ENCODE measurements at regions not wholly inside any gene's neighbourhood (a gene's known extent, or its start where the extent isn't known, plus 50 kb on each side); places are given as distances from the start of the nearest gene placed in this dataset.
A peak's percentile ranks its signal among the peaks of the same experiment; 100 is the strongest.

DNA sequence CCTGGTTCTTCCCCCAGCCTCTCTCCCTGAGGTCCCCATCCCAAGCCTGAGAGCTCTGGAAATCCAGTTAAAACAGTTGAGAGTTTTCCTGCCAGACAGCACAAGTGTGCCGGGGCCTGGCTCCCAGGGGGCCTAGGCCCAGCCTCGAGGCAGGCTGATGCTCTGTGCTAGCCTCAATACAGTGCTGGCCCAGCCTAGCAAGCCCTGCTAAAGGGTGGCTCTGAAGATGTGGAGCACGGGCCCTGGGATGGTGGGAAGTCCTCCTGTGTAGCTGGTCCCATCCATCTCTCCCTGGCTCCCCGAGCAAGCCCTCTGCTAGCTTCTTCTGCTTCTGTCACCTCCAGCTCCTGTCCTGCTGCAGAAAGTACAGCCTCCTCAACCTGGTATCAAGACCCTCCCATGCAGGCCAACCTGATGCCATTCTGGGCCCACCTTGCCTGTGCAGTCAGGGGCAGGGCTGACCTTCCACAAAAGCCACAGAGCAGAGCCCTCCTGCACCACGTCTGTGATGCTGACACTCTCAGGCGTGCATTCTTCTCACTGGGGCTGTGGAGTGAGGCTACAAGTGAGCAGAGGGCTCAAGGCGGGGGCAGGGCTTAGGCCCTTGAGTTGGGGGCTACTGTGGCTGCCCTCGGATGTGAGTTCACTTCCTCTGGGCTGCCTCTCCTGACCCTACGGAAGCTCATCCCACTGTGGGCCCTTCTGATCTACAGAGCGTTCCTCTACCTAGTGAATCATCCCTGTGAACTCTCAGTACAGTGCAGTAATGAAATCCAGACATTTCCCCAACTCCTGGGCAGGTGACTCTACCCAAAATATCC, 60.1 kb upstream of the LAPTM4A start:
- DNase-seq (ENCODE audit: low read depth in 2 of 2): no peak

DNA sequence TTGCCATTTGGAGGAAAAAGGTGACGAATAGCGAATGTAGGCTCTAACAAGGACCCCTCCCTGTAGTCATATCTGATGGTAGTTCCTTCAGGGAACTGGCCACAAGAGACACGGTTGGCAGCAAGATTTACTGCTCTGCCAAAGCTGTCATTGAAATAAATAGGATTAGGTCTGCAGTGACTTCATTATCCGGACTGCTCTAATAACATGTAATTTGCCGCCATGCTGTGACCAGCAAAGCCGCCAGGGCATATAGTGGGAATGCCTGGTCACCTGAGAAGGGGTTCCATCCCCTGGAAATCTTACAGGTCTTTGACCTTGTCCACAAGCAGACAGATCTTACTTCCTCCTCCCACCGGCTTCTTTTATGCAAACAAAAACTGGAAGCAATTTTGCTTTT, 59.4 kb upstream of the LAPTM4A start:
- peak in 1 of 2 donors; percentile 24 for DNase-seq (ENCODE audit: low read depth in 2 of 2)

GRCh38 chr2:20110383-20110782, 59.0 kb upstream of the LAPTM4A start:
- DNase-seq (ENCODE audit: low read depth in 2 of 2): no peak

GRCh38 chr2:20108655-20109396, 57.4 kb upstream of the LAPTM4A start:
- no peak for DNase-seq (ENCODE audit: low read depth in 2 of 2)

- DNase-seq (ENCODE audit: low read depth in 2 of 2): no peak
Measured at GRCh38 chr2:20107776-20108175, 56.3 kb upstream of the LAPTM4A start.

DNA sequence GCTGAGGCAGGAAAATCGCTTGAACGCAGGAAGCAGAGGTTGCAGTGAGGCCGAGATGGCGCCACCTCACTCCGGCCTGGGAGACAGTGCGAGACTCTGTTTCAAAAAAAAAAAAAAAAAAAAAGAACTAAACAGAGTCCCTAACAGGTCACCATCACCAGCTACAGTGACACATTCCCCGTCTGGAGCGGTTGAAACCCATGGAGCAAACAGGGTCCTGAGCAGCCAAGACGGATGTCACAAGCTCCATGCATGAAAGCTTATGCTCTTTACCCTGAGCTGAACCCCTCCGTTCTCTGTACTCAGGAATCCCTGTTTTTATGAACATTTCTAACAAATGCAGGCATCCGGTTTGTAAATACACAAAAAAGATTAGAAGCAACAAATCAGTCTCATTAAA, 55.9 kb upstream of the LAPTM4A start:
- DNase-seq (ENCODE audit: low read depth in 2 of 2): no peak

GRCh38 chr2:20106746-20107145, 55.3 kb upstream of the LAPTM4A start:
- DNase-seq (ENCODE audit: low read depth in 2 of 2): peak in 1 of 2 donors; percentile 52

DNA sequence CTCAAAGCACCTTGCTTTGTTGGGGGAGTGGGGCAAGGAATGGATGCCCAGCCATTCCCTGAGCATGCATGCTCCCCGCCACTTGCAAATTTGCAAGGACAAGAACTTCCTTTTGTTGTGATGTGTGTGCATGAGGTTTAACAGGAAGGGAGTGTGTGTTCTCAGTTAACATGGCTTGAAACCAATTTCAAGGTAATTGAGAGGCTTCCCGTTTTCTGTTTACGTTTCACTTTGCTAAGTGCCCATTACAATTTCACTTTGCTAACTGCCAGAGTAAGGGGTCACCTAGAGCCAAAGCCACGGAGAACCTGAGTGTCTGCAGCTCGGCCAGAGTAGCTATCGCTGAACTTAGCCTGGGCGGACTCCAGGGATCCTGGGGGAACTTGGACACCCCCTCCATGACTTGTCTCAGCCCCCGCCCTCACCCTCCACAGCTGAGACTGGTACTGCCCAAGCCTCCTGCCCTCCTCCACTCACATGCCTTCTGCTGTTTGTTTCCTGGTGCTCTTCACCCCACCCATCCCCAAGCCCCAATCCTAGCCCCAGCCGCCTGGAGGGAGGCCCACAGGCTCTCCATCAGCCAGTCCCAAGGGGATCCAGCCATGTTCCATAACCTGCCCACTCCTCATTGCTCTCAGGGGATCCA, 53.6 kb upstream of the LAPTM4A start:
- DNase-seq (ENCODE audit: low read depth in 2 of 2): no peak

DNA sequence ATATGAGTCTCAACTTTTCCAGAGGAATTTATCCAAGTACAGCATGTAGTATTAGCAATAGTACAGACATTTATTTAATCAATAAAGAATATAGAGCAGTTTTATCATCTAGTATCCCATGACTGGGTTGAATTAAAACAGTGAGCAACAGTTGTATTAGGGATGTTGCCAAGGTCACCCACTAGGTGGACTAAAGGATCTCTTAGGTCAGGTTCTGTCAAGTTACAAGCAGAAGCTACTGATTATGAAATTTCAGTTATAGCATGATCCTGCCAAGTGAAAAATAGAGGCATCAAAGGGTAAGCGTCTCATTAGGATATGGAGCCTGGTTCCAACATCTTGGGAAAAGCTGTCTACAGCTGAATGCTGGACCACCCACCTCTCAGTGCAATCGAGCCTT, 52.1 kb upstream of the LAPTM4A start:
- DNase-seq (ENCODE audit: low read depth in 2 of 2): no peak
